ENCODE measurements at regions not wholly inside any gene's neighbourhood (a gene's known extent, or its start where the extent isn't known, plus 50 kb on each side); places are given as distances from the start of the nearest gene placed in this dataset.
"Not testable (repeated sequence)": the region's sequence is repeated elsewhere in the genome, so short reads cannot be mapped to it uniquely, and the experiment has no call there.

DNA sequence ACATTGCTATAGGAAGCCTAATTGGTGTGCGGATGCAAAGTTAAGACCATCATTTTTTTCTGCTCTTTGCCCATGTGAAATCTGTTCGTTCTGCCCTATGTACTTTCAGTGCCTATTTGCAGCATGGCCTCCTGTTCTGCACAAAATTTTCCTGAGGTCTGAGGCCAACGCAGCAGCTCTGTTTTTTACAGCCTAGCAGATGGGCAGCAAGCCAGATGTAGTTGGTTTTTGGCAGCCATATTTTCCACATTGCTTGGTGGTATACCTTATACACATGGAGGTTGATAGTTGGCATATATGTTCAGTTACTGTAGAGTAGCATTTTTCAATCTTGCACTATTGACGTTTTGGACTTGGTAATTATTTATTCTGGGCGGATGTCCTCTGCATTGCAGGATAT is 133.5 kb upstream of the MRPS30 start:
- H3K36me3 ChIP-seq (replicated peaks; ENCODE audit: control insufficient read depth, insufficient read depth, low read length) = no peaks in the 10 kb centered on the region
- H3K4me3 ChIP-seq (ENCODE audit: insufficient read depth, low read depth, low read length) = no peak overlapping the region
- DNase-seq = no peak
- no peaks in the 10 kb centered on the region for H3K27me3 ChIP-seq (ENCODE audit: control insufficient read depth, insufficient read depth, low read length)

DNA sequence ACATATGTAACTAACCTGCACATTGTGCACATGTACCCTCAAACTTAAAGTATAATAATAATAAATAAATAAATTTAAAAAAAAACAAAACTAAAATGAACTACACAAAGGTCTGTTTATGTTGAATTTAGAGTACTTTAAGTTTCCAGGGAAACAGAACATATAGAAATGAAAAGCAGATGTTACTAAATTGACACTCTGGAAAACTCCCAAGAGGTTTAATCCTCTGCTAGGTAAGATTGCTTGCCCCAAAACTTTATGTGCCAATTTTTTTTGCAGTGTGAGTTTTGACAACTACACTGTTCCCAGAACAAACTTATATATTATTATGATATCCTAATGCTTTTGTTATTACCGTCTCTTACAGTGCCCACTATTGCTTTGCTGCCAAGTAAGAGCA is 134.3 kb upstream of the MRPS30 start:
- Histone ChIP-seq H3K4me3 (ENCODE audit: insufficient read depth, low read depth, low read length) (no peak overlapping the region), H3K27me3 (ENCODE audit: control insufficient read depth, insufficient read depth, low read length) (no peaks in the 10 kb centered on the region), H3K36me3 (replicated peaks; ENCODE audit: control insufficient read depth, insufficient read depth, low read length) (no peaks in the 10 kb centered on the region)
- no peak for DNase-seq

DNA sequence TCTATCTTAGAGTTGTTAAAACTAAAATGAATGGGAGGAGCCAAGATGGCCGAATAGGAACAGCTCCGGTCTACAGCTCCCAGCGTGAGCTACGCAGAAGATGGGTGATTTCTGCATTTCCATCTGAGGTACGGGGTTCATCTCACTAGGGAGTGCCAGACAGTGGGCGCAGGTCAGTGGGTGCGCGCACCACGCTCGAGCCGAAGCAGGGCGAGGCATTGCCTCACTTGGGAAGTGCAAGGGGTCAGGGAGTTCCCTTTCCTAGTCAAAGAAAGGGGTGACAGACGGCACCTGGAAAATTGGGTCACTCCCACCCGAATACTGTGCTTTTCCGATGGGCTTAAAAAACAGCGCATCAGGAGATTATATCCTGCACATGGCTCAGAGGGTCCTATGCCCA is 140.3 kb upstream of the MRPS30 start:
- H3K27me3 ChIP-seq (ENCODE audit: control insufficient read depth, insufficient read depth, low read length); H3K36me3 ChIP-seq (replicated peaks; ENCODE audit: control insufficient read depth, insufficient read depth, low read length); DNase-seq; H3K4me3 ChIP-seq (ENCODE audit: insufficient read depth, low read depth, low read length): not testable (repeated sequence)

DNA sequence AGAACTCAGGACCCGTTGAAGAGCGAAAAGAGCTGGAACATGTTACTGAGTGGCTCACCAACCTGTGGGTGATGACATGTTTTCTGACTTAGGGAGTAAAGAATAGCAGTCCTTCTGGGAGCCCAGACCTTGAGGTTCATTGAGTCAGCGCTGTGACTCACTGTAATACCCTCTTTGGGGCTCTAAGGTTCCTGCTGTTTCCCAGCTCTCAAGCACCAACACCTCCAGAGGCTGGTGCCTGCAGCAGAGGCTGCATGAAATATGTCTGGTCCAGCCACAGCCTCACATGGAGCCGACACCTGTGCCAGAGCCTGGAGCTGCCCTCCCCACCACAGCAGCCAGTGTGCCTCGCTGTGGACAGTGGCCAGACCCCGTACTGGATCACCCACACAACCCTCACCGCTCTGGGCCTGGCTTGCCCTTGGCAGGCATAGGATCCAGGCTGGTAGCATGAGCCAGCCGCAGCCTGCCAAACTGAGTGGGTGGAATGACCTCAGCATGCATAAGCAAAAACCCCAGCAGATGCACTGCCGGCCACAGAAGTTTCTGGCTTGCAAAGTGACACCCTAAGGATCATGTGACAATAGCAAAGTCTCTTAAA is 143.5 kb upstream of the MRPS30 start:
- no peak for DNase-seq
- no peaks in the 10 kb centered on the region for H3K27me3 ChIP-seq (ENCODE audit: control insufficient read depth, insufficient read depth, low read length)
- H3K4me3 ChIP-seq (ENCODE audit: insufficient read depth, low read depth, low read length) = no peak overlapping the region
- no peaks in the 10 kb centered on the region for H3K36me3 ChIP-seq (replicated peaks; ENCODE audit: control insufficient read depth, insufficient read depth, low read length)

DNA sequence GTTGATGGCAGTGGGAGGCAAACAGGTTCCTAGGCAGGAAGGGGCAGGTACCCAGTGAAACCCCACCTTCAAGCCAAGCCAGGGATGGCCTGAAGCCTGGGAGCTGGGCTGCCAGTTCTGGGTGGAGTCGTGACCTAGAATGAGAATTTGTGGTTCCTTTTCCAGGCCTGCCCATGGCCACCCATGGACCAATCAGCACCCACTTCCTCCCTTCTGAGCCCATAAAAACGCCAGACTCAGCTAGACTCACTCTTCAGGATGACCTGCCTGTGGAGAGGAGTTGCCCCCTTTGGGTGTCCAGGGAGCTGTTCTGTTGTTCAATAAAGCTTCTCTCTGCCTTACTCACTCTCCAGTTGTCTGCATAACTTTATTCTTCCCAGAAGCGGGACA is 144.0 kb upstream of the MRPS30 start:
- no peak for DNase-seq
- Histone ChIP-seq H3K36me3 (replicated peaks; ENCODE audit: control insufficient read depth, insufficient read depth, low read length) (no peaks in the 10 kb centered on the region), H3K27me3 (ENCODE audit: control insufficient read depth, insufficient read depth, low read length) (no peaks in the 10 kb centered on the region), H3K4me3 (ENCODE audit: insufficient read depth, low read depth, low read length) (no peak overlapping the region)

DNA sequence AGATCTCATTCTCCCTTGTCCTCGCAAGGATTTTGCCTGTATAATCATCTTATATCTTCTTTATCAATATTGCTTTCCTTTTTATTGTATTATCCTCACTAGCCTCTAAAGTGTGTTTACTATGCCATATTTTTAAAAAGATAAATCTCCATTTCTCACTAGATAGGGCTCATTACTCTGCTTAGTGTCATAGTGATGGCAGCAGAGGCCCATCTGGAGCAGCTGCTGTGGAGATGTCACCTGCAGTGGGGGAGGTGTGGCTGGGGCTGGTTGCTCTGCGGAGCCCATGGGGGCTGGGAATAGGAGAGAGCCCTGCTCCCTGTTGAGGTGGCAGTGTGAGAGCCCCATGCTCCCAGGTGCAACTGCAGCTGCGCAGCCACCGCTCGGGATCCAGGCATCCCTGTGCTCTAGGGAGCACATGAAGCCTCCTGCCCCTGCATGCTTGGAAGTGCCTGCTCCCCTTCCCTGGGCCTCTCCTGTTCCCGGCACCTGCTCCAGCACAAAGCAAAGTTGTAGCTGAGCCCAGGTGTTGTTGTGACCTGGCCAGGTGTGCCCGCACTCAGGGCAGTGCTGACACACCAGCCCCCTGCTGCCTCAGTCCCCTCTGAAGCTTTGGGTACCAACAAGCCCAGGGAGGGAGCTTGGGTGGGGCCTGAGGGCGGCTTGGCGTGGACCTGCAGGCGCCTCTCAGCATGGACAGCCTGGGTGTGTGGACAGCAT is 144.6 kb upstream of the MRPS30 start:
- H3K36me3 ChIP-seq (replicated peaks; ENCODE audit: control insufficient read depth, insufficient read depth, low read length) = no peaks in the 10 kb centered on the region
- H3K27me3 ChIP-seq (ENCODE audit: control insufficient read depth, insufficient read depth, low read length) = no peaks in the 10 kb centered on the region
- DNase-seq = no peak
- no peak overlapping the region for H3K4me3 ChIP-seq (ENCODE audit: insufficient read depth, low read depth, low read length)

DNA sequence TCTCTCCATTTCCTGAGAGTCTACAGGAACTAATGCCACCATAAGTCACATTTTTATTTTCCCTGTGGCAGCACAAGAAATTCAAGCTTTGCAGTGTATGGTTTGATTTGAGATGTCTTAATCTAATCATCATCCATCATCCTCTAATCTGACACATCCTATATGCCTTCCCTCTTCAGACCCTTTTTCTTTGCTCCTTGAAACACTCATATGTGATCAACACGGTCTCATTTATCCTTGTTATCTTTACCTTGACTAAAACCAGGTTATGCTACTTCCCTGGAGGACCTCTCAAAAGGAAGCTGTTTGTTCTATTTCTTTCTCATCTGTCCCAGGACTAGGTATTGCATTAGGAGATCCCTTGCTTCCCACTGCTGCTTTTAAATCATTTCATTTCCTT is 146.9 kb upstream of the MRPS30 start:
- DNase-seq = no peak
- Histone ChIP-seq H3K36me3 (replicated peaks; ENCODE audit: control insufficient read depth, insufficient read depth, low read length) (no peaks in the 10 kb centered on the region), H3K4me3 (ENCODE audit: insufficient read depth, low read depth, low read length) (no peak overlapping the region), H3K27me3 (ENCODE audit: control insufficient read depth, insufficient read depth, low read length) (no peaks in the 10 kb centered on the region)

DNA sequence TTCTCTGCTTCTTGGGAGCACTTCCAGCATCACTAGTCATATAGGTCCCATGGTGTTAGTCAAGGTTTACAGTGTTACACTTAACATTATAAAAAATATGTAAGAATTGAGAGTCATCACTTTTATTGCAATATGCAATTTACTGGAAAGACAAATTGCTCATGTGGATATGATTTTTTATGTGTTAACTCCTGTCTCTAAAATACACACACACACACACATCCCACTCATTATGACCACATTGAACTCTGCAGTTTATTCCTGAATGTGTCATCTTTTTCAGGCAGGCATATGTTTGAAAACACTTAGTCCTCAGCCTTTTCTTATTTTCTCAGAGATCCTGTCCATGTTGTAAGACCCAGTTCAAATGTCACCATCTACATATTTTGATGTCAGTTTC is 148.5 kb upstream of the MRPS30 start:
- no peak for DNase-seq
- Histone ChIP-seq H3K36me3 (replicated peaks; ENCODE audit: control insufficient read depth, insufficient read depth, low read length) (no peaks in the 10 kb centered on the region), H3K4me3 (ENCODE audit: insufficient read depth, low read depth, low read length) (no peak overlapping the region), H3K27me3 (ENCODE audit: control insufficient read depth, insufficient read depth, low read length) (no peaks in the 10 kb centered on the region)

DNA sequence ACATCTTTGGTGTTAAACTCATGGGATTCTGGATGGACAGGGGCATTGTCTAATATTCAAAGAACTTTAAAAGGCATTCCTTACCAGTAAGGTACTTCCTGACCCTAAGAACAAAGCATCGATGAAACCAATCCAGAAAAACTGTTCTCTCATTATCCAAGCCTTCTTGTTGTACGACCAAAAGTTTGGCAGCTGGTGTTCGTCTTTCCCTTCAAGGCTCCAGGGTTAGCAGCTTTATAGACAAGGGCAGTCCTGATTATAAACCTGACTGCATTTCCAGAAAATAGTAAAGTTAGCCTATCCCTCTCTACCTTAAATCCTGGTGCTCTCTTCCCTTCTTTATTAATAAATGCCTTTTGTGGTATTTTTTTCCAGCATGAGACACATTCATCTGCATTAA is 149.4 kb upstream of the MRPS30 start:
- no peaks in the 10 kb centered on the region for H3K27me3 ChIP-seq (ENCODE audit: control insufficient read depth, insufficient read depth, low read length)
- DNase-seq = no peak
- no peak overlapping the region for H3K4me3 ChIP-seq (ENCODE audit: insufficient read depth, low read depth, low read length)
- no peaks in the 10 kb centered on the region for H3K36me3 ChIP-seq (replicated peaks; ENCODE audit: control insufficient read depth, insufficient read depth, low read length)

DNA sequence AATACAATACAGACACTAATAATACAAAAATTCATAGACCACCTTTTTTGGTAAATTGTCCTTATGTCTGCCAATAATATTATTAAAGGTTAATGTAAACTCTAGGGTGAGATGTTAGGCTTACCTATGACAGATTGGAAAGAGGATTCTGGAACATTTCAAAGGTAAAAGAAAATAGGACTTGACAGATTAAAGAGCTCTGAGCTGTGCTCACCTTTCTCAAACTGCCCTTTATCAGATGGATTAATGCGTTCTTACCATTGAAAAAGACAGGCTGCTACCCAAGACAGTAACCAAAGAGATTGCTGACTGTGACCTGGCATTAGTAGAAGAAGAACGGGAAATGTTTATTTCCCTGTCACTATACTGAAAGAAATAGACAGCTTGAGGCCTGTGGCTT is 156.1 kb upstream of the MRPS30 start:
- H3K4me3 ChIP-seq (ENCODE audit: insufficient read depth, low read depth, low read length) = no peak overlapping the region
- no peak for DNase-seq
- no peaks in the 10 kb centered on the region for H3K36me3 ChIP-seq (replicated peaks; ENCODE audit: control insufficient read depth, insufficient read depth, low read length)
- H3K27me3 ChIP-seq (ENCODE audit: control insufficient read depth, insufficient read depth, low read length) = no peaks in the 10 kb centered on the region

DNA sequence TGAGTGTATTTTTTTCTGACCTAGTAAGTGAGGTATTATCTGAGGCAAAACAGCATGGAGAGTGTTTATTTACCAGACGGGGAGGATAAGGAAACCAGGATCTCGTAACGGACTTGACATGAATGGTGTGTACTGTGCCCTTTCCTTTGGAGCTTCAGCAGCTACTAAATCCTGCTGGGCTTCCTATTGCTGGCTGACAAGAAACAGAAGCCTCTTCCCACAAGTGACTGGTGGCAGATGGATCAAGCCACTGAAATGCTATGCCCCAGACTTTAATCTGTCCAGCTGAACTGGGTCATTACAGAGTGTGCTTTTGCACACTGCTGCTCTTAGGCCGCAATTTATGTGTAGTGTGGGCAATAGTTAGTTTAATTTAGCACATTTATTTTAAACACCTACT is 162.7 kb upstream of the MRPS30 start:
- Histone ChIP-seq H3K27me3 (ENCODE audit: control insufficient read depth, insufficient read depth, low read length) (no peaks in the 10 kb centered on the region), H3K4me3 (ENCODE audit: insufficient read depth, low read depth, low read length) (no peak overlapping the region), H3K36me3 (replicated peaks; ENCODE audit: control insufficient read depth, insufficient read depth, low read length) (no peaks in the 10 kb centered on the region)
- no peak for DNase-seq

DNA sequence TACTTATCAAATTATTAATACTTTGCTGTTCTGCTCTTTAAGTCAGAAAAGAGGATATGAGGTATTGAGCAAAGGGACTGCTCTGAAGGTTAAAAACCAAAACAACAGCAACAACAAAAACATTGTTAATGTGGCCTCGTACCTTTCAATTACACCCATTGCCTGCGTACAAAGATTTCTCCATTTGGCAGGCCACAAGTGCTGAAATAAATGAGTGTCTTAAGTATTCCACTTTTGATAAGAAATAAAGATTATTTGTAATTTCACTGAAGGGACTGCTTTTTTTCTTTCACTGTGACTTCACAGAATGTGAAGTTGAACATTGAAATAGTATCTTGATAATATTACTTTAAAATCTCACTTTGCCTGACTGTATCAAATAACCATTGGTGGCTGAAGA is 163.2 kb upstream of the MRPS30 start:
- no peak for DNase-seq
- no peak overlapping the region for H3K4me3 ChIP-seq (ENCODE audit: insufficient read depth, low read depth, low read length)
- no peaks in the 10 kb centered on the region for H3K27me3 ChIP-seq (ENCODE audit: control insufficient read depth, insufficient read depth, low read length)
- H3K36me3 ChIP-seq (replicated peaks; ENCODE audit: control insufficient read depth, insufficient read depth, low read length) = no peaks in the 10 kb centered on the region

DNA sequence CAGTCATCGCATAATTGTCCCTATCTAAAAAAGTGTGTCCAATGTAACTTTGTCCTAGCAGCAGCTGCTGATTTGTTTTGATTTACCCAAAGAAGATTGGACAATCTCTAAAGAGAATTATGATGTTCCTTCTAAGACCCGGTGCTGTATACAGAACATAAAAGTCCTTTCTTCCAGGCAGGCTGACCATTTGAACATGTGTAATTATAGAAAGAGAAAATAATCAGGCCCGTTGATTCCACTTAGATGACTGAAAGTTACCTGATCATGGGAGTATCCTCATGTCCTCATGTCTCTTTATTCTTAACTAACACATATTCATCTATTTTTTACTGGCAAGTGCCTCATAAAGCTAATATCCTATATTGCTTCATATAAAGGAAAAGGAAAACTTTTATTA is 164.1 kb upstream of the MRPS30 start:
- Histone ChIP-seq H3K4me3 (ENCODE audit: insufficient read depth, low read depth, low read length) (no peak overlapping the region), H3K36me3 (replicated peaks; ENCODE audit: control insufficient read depth, insufficient read depth, low read length) (no peaks in the 10 kb centered on the region), H3K27me3 (ENCODE audit: control insufficient read depth, insufficient read depth, low read length) (no peaks in the 10 kb centered on the region)
- no peak for DNase-seq

DNA sequence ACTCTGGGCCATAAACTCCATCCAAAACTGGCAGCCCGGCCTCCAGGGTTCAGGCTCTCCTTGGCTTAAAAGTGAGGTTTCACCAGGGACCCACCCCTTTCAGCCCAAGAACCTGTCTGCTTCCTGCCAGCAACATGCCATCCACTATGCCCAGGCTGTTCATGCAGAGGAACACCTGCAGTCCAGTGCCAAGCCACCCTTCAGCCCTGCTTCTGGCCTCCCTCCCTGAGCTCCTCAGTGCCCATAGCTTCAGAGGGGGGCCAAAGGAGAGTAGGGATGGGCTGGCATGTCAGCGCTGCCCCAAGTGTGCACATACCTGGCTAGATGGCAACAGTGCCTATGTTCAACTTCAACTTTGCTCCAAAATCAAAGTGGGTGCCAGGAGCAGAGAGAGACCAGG is 166.9 kb upstream of the MRPS30 start:
- no peak for DNase-seq
- no peak overlapping the region for H3K4me3 ChIP-seq (ENCODE audit: insufficient read depth, low read depth, low read length)
- H3K27me3 ChIP-seq (ENCODE audit: control insufficient read depth, insufficient read depth, low read length) = no peaks in the 10 kb centered on the region
- H3K36me3 ChIP-seq (replicated peaks; ENCODE audit: control insufficient read depth, insufficient read depth, low read length) = no peaks in the 10 kb centered on the region

DNA sequence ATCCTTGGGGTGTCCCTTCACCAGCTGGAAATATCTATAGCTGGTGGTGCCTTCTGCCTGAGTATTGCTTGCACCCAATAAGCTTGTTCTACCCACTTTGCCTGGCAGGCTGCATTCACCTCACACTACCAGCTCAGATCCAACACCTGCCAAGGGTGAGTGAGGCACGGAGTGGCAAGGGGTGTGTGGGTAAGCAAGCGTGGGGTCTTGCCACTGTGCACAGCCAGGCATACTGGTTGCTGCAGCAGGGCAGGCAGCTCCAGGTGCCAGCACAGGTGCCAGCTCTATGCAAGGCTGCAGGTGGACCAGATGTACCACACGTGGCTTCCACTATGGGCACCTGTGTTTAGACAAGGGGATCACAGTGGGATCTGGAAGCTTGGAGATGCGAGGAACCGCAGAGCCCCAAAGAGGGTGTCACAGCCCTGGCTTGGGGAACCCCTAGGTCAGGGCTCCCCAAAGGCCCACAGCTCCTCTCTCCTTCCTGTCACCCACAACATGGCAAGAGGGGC is 167.7 kb upstream of the MRPS30 start:
- Histone ChIP-seq H3K27me3 (ENCODE audit: control insufficient read depth, insufficient read depth, low read length) (no peaks in the 10 kb centered on the region), H3K4me3 (ENCODE audit: insufficient read depth, low read depth, low read length) (no peak overlapping the region), H3K36me3 (replicated peaks; ENCODE audit: control insufficient read depth, insufficient read depth, low read length) (no peaks in the 10 kb centered on the region)
- no peak for DNase-seq

All from H7 (cell line).